Neural cell (in vitro differentiated cells): ENCODE measurements at regions not wholly inside any gene's neighbourhood (a gene's known extent, or its start where the extent isn't known, plus 50 kb on each side); places are given as distances from the start of the nearest gene placed in this dataset.

ENCODE experiments used
- H2AFZ ChIP-seq: fragments of 200-600, 300-800 bp; sonication (generic), shearing (Covaris generic); 2 replicates; pipeline ENCODE4 v1.6.0; 2014; ENCODE audit warnings: low read depth, mild to moderate bottlenecking, antibody characterized with exemption, low read length, moderate library complexity
- H3F3A ChIP-seq: fragments of 200-600 bp; shearing (Covaris generic); 2 replicates; pipeline ENCODE4 v1.6.1; 2016; ENCODE audit warnings: mild to moderate bottlenecking, moderate library complexity, mixed read lengths, antibody characterized with exemption, low read length; ENCODE audit not compliant: insufficient read depth, poor library complexity, severe bottlenecking
- H3K27ac ChIP-seq: fragments of 200-600, 300-800 bp; sonication (generic), shearing (Covaris generic); 2 replicates; pipeline ENCODE4 v1.5.1; 2014; ENCODE audit warnings: mild to moderate bottlenecking, low read length, moderate library complexity
- H3K27me3 ChIP-seq: fragments of 300-800, 200-600 bp; sonication (generic), shearing (Covaris generic); 2 replicates; pipeline ENCODE4 v1.6.0; 2014; ENCODE audit warnings: mild to moderate bottlenecking, low read depth, low read length, moderate library complexity; ENCODE audit not compliant: insufficient read depth
- H3K36me3 ChIP-seq: fragments of 300-800, 200-600 bp; sonication (generic), shearing (Covaris generic); 2 replicates; pipeline ENCODE4 v1.5.1; 2014; ENCODE audit warnings: mild to moderate bottlenecking, antibody characterized with exemption, low read length, moderate library complexity; ENCODE audit not compliant: insufficient read depth
- H3K4me2 ChIP-seq: fragments of 300-800, 200-600 bp; sonication (generic), shearing (Covaris generic); 2 replicates; pipeline ENCODE4 v1.6.0; 2014; ENCODE audit warnings: mild to moderate bottlenecking, low read length
- H3K4me3 ChIP-seq: fragments of 300-800, 200-600 bp; sonication (generic), shearing (Covaris generic); 2 replicates; pipeline ENCODE4 v1.5.1; 2014; ENCODE audit warnings: mild to moderate bottlenecking, low read length, moderate library complexity
- H3K79me2 ChIP-seq: fragments of 200-600 bp; shearing (Covaris generic); replicated peaks from 2 replicates; pipeline ENCODE4 v1.6.0; 2014; ENCODE audit warnings: mild to moderate bottlenecking, low read length, moderate library complexity; ENCODE audit not compliant: insufficient read depth
- H3K9ac ChIP-seq: fragments of 300-800, 200-600 bp; sonication (generic), shearing (Covaris generic); 2 replicates; pipeline ENCODE4 v1.6.1; 2016; ENCODE audit warnings: mild to moderate bottlenecking, low read length, mixed read lengths
- H3K9me2 ChIP-seq: fragments of 200-600 bp; shearing (Covaris generic); 2 replicates; pipeline ENCODE4 v1.6.1; 2016; ENCODE audit warnings: mild to moderate bottlenecking, low read length, mixed read lengths; ENCODE audit not compliant: insufficient read depth
- H3K9me3 ChIP-seq: fragments of 200-600, 300-800 bp; sonication (generic), shearing (Covaris generic); 2 replicates; pipeline ENCODE4 v1.6.1; 2016; ENCODE audit warnings: mild to moderate bottlenecking, mixed run types, low read length, moderate library complexity, mixed read lengths
- H4K20me1 ChIP-seq: fragments of 200-600 bp; shearing (Covaris generic); 2 replicates; pipeline ENCODE4 v1.6.1; 2016; ENCODE audit warnings: mild to moderate bottlenecking, mixed run types; ENCODE audit not compliant: insufficient read depth
- CTCF ChIP-seq: fragments of 450-650 bp; IDR thresholded peaks from 2 replicates; pipeline ENCODE4 v1.5.1; 2014; ENCODE audit warnings: antibody characterized with exemption, mild to moderate bottlenecking, moderate library complexity; ENCODE audit not compliant: poor library complexity, severe bottlenecking
- EP300 ChIP-seq: fragments of 450-650 bp; conservative IDR thresholded peaks from 2 replicates; pipeline ENCODE4 v1.6.1; 2014; ENCODE audit warnings: antibody characterized with exemption, mild to moderate bottlenecking, moderate library complexity; ENCODE audit not compliant: poor library complexity, severe bottlenecking
- EZH2 ChIP-seq: fragments of 200-600, 300-800 bp; shearing (Covaris generic), sonication (generic); IDR thresholded peaks from 2 replicates; pipeline ENCODE4 v1.6.1; 2014; ENCODE audit warnings: antibody characterized with exemption, low read length, borderline replicate concordance, mild to moderate bottlenecking; ENCODE audit not compliant: insufficient read depth, poor library complexity, severe bottlenecking
- MXI1 ChIP-seq: fragments of 450-650 bp; conservative IDR thresholded peaks from 2 replicates; pipeline ENCODE4 v1.6.1; 2014; ENCODE audit warnings: antibody characterized with exemption, mild to moderate bottlenecking; ENCODE audit not compliant: poor library complexity, severe bottlenecking
- POLR2AphosphoS5 ChIP-seq: IDR thresholded peaks from 2 replicates; pipeline ENCODE4 v1.6.1; 2012
- REST ChIP-seq: IDR thresholded peaks from 2 replicates; pipeline ENCODE4 v1.6.1; 2012; ENCODE audit warnings: borderline replicate concordance
- SMC3 ChIP-seq: fragments of 450-650 bp; conservative IDR thresholded peaks from 2 replicates; pipeline ENCODE4 v1.6.1; 2014; ENCODE audit warnings: antibody characterized with exemption, mild to moderate bottlenecking, moderate library complexity; ENCODE audit not compliant: poor library complexity
- TAF1 ChIP-seq: IDR thresholded peaks from 2 replicates; pipeline ENCODE4 v1.6.1; 2012; ENCODE audit warnings: low read depth

DNA sequence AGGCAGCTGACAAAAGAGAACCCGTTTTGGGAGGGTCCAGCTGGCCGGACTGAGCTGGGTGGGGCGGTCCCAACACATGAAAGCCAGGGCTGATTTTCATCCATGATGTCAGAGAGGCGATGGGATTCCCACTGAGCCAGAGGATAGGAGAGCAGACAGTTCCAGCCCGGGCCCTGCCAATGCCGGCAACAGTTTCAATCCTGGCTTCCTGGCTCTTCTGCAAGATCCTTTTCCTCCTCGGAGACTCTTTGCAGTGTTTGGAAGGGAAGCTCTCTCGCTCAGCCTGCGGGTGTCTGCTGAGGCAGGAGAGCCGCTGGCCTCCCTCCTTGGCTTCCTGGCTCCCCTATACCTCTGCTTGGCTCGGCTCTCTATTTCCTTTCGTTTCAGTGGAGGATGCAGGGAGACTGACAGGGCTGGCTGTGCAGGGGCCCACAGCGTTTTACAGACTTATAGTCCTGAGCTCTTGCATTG, 145.5 kb upstream of the SOX9 start:
- H3K9ac ChIP-seq: no peak overlapping the region
- H3K9me2 ChIP-seq: no peaks in the 10 kb centered on the region
- H3F3A ChIP-seq: no peaks in the 10 kb centered on the region
- H3K79me2 ChIP-seq: no peaks in the 10 kb centered on the region
- no peak overlapping the region for H3K4me3 ChIP-seq
- TF ChIP-seq EZH2: no peak
- TF ChIP-seq MXI1: no peak
- H2AFZ ChIP-seq: no peak overlapping the region
- H3K4me2 ChIP-seq: no peak overlapping the region
- no peaks in the 10 kb centered on the region for H3K9me3 ChIP-seq
- no peaks in the 10 kb centered on the region for H3K27me3 ChIP-seq
- no peak overlapping the region for H3K27ac ChIP-seq
- H4K20me1 ChIP-seq: no peaks in the 10 kb centered on the region
- H3K36me3 ChIP-seq: no peaks in the 10 kb centered on the region

- H3K79me2 ChIP-seq: no peaks in the 10 kb centered on the region
- H3K4me3 ChIP-seq: no peak overlapping the region
- H3K27me3 ChIP-seq: no peaks in the 10 kb centered on the region
- H3F3A ChIP-seq: no peaks in the 10 kb centered on the region
- no peaks in the 10 kb centered on the region for H3K9me2 ChIP-seq
- TF ChIP-seq CTCF (no peak), MXI1 (no peak), EP300 (no peak), REST (no peak), SMC3 (no peak), TAF1 (no peak), POLR2AphosphoS5 (no peak), EZH2 (no peak)
- no peak overlapping the region for H3K9ac ChIP-seq
- H3K9me3 ChIP-seq: no peaks in the 10 kb centered on the region
- H4K20me1 ChIP-seq: no peaks in the 10 kb centered on the region
- H2AFZ ChIP-seq: no peak overlapping the region
- no peak overlapping the region for H3K4me2 ChIP-seq
- no peak overlapping the region for H3K27ac ChIP-seq
- no peaks in the 10 kb centered on the region for H3K36me3 ChIP-seq
Observed at GRCh38 chr17:71976011-71976649, 144.7 kb upstream of the SOX9 start.

DNA sequence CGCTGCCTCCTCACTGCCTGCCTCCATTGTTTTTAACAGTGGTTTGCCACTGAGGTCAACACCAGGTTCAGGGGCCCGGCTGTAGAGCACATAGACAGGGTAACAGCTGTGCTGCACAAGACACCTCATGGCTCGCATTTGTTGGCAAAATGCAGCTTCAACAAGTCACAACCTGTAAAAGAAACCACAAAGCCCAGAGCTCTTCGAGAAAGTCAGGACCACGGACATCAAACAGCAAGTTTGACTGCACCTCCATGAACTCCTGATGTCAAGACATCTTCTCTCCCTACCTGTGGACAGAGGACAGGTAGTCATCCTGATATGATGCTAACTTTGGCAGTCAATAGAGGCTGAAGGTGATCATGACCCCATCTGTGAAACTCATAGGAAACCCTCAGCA, 142.4 kb upstream of the SOX9 start:
- H3K27me3 ChIP-seq: no peaks in the 10 kb centered on the region
- no peak overlapping the region for H3K9ac ChIP-seq
- no peak overlapping the region for H3K27ac ChIP-seq
- no peaks in the 10 kb centered on the region for H4K20me1 ChIP-seq
- H3K4me2 ChIP-seq: no peak overlapping the region
- TF ChIP-seq SMC3: no peak
- no peak overlapping the region for H2AFZ ChIP-seq
- H3K9me3 ChIP-seq: no peaks in the 10 kb centered on the region
- no peaks in the 10 kb centered on the region for H3K36me3 ChIP-seq
- H3K79me2 ChIP-seq: no peaks in the 10 kb centered on the region
- H3K4me3 ChIP-seq: no peak overlapping the region
- H3K9me2 ChIP-seq: no peaks in the 10 kb centered on the region
- H3F3A ChIP-seq: no peaks in the 10 kb centered on the region
